Right atrium auricular region (tissue), 2 donors: ENCODE measurements at regions not wholly inside any gene's neighbourhood (a gene's known extent, or its start where the extent isn't known, plus 50 kb on each side); places are given as distances from the start of the nearest gene placed in this dataset.

Experiments used
- DNase-seq: peaks from one replicate; pipeline ENCODE4 v3.0.0-alpha.2; 2019; ENCODE audit warnings: low spot score
- H3K27ac ChIP-seq, 2 donors: fragments of 200-600 bp; sonication (generic); 1 replicate in 1 of 2; 2 replicates in 1 of 2; pipeline ENCODE4 v1.5.1; 2016 to 2019
- H3K27me3 ChIP-seq, 2 donors: fragments of 200-600 bp; sonication (generic); one replicate each; pipeline versions ENCODE4 v1.5.1 to v1.6.0; 2017 to 2019
- H3K36me3 ChIP-seq: fragments of 200-600 bp; sonication (generic); one replicate; pipeline ENCODE4 v1.5.1; 2016
- H3K4me1 ChIP-seq, 2 donors: fragments of 200-600 bp; sonication (generic); one replicate each; pipeline versions ENCODE4 v1.5.1 to v1.6.0; 2017 to 2019
- H3K4me3 ChIP-seq, 2 donors: fragments of 200-600 bp; sonication (generic); 1 replicate in 1 of 2; 2 replicates in 1 of 2; pipeline ENCODE4 v1.5.1; 2017 to 2019; ENCODE audit warnings: mild to moderate bottlenecking in 1 of 2, moderate library complexity in 1 of 2
- H3K9me3 ChIP-seq, 2 donors: fragments of 200-600 bp; sonication (generic); one replicate each; pipeline ENCODE4 v1.5.1; 2019
- CTCF ChIP-seq, 2 donors: fragments of 200-600 bp; sonication (generic); IDR thresholded peaks; one replicate each; pipeline ENCODE4 v1.5.1; 2019; ENCODE audit warnings: antibody characterized with exemption in 2 of 2

- TF ChIP-seq CTCF (IDR thresholded peaks at IDR 0.05), result no peak
- H3K36me3 ChIP-seq, result no peaks in the 10 kb centered on the region
- no peaks in the 10 kb centered on the region for H3K27me3 ChIP-seq
- no peak overlapping the region for H3K27ac ChIP-seq
- H3K9me3 ChIP-seq, result no peaks in the 10 kb centered on the region
- H3K4me3 ChIP-seq, result no peak overlapping the region
- DNase-seq, result no peak
- no peaks in the 10 kb centered on the region for H3K4me1 ChIP-seq
Observed at GRCh38 chr13:67372868-67373464, 142.8 kb upstream of the PCDH9 start.

- Histone ChIP-seq H3K27ac (peak overlapping the region in 1 of 2 donors; percentile 80), H3K27me3 (no peaks in the 10 kb centered on the region), H3K36me3 (no peaks in the 10 kb centered on the region), H3K4me3 (no peak overlapping the region), H3K4me1 (no peaks in the 10 kb centered on the region), H3K9me3 (no peaks in the 10 kb centered on the region)
- DNase-seq, result no peak
- no peak for TF ChIP-seq CTCF (IDR thresholded peaks at IDR 0.05)
Observed at GRCh38 chr13:67369895-67370660, 139.9 kb upstream of the PCDH9 start.

GRCh38 chr13:67367399-67367798 lies 137.3 kb upstream of the PCDH9 start:
- TF ChIP-seq CTCF (IDR thresholded peaks at IDR 0.05), result no peak
- no peak overlapping the region for H3K4me3 ChIP-seq
- H3K27ac ChIP-seq, result no peak overlapping the region
- no peaks in the 10 kb centered on the region for H3K9me3 ChIP-seq
- H3K4me1 ChIP-seq, result no peaks in the 10 kb centered on the region
- no peaks in the 10 kb centered on the region for H3K27me3 ChIP-seq
- no peaks in the 10 kb centered on the region for H3K36me3 ChIP-seq
- DNase-seq, result no peak

GRCh38 chr13:67366533-67366932 lies 136.4 kb upstream of the PCDH9 start:
- TF ChIP-seq CTCF (IDR thresholded peaks at IDR 0.05), result no peak
- H3K4me3 ChIP-seq, result no peak overlapping the region
- H3K9me3 ChIP-seq, result no peaks in the 10 kb centered on the region
- no peaks in the 10 kb centered on the region for H3K27me3 ChIP-seq
- no peaks in the 10 kb centered on the region for H3K4me1 ChIP-seq
- DNase-seq, result no peak
- H3K36me3 ChIP-seq, result no peaks in the 10 kb centered on the region
- no peak overlapping the region for H3K27ac ChIP-seq

- Histone ChIP-seq H3K27me3 (no peaks in the 10 kb centered on the region), H3K4me1 (no peaks in the 10 kb centered on the region), H3K4me3 (no peak overlapping the region), H3K36me3 (no peaks in the 10 kb centered on the region), H3K27ac (no peak overlapping the region), H3K9me3 (no peaks in the 10 kb centered on the region)
- no peak for DNase-seq
- no peak for TF ChIP-seq CTCF (IDR thresholded peaks at IDR 0.05)
Observed at GRCh38 chr13:67355812-67356476, 125.8 kb upstream of the PCDH9 start.
